Hematopoietic multipotent progenitor cell (in vitro differentiated cells): ENCODE measurements at regions not wholly inside any gene's neighbourhood (a gene's known extent, or its start where the extent isn't known, plus 50 kb on each side); places are given as distances from the start of the nearest gene placed in this dataset.
"Not testable (repeated sequence)": the region's sequence is repeated elsewhere in the genome, so short reads cannot be mapped to it uniquely, and the experiment has no call there.

Experiments
- DNase-seq, 3 donors: peaks; one replicate each; pipeline ENCODE4 v3.0.0-alpha.2; 2011 to 2015; ENCODE audit warnings: low read depth in 2 of 3, low spot score in 2 of 3

DNA sequence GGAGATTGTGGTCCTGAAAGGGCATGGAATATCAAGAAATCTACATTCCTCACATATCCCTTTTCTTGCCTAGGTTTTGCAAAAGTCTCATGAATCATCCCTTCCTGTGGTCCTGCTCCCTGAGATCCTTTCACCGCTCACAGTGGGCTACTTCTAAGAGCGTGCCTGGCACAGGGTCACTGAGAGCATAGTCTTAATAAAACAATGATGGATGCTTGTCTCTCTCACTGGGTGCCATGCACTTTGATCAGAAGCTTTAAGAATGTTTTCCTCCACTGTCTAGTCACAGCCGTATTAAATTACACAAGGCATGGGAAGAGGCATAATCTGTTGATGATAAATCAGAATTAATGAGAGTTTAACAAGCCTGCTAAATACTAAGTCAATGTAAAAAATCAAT, 269.7 kb upstream of the ATP10A start:
- no peak for DNase-seq

DNA sequence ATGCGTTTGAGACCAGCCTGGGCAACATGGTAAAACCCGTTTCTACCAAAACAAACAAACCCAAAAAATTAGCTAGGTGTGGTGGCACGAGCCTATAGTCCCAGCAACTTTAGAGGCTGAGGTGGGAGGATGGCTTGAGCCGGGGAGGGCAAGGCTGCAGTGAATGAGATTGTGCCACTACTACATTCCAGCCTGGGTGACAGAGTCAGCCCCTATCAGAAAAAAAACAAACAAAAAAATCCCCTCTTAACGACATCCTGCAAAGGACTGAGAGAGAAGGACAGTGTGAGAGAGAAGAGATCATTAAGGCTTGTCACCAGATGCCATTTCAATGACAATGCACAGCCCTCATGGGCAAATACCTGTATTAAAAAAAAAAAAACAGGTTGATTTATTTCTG, 266.7 kb upstream of the ATP10A start:
- DNase-seq = no peak

DNA sequence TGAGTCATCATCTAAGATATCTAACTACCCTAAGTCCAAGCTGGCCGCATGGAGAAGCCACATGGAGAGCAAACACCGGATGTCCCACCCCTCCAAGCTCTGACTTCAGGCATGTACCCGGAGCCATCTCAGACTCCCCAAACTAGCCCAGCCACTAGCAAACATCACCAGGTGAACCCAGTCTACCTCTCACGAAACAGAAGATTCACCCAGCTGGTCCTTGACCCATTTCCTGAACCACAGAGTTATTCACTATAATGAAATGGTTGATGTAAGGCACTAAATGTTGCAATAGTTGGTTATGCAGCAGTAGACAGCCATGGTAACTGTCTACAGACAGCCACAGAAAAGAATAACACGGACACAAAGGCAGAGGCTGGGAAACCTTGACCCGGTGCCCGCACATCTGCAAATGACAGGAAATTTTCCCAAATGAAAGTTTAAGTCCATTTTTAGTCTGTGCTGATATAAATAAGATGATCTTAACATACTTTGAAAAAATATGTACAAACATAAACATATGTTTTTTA, 265.5 kb upstream of the ATP10A start:
- no peak for DNase-seq

- DNase-seq = no peak
These were observed 263.8 kb upstream of the ATP10A start for GRCh38 chr15:26126819-26127387.

DNA sequence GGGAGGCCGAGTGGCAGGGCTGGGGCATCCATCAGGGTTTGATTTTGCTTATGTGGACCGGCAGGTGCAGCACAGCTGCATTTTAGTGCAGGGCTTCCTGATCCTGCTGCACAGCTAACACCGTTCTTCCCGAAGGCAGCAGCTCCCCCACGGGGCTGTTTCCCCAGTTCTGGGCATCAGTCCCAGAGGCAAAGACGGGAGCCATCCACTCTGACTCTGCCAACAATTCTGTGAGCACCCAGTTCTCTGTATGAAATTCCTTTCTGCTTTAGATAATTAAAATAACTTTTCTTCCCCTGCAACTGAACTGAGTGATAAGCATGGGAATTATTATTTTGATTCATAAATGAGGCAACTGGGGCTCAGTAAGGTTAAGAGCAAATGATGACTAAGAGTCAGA, 262.9 kb upstream of the ATP10A start:
- DNase-seq = no peak

GRCh38 chr15:26125664-26126063, 262.5 kb upstream of the ATP10A start:
- no peak for DNase-seq

DNA sequence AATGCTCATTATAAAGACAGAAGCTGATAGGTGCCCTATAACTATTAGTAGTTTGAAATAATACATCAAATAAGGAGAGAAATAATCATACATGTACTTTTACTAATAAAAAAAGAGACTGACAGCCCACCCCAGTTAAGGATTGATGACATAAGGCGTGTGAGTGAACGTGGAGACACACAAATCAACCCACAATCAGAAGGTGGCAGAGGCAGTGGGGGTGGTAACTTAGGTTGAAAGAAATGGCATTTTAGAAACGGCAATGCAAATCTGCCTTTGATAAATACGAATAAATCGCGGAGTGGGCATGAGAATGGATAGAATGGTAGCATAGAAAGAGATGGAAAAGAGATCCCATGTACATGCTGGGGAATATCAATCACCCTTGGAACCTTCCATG, 256.2 kb upstream of the ATP10A start:
- no peak for DNase-seq

GRCh38 chr15:26115229-26115943, 252.3 kb upstream of the ATP10A start:
- DNase-seq = no peak

DNA sequence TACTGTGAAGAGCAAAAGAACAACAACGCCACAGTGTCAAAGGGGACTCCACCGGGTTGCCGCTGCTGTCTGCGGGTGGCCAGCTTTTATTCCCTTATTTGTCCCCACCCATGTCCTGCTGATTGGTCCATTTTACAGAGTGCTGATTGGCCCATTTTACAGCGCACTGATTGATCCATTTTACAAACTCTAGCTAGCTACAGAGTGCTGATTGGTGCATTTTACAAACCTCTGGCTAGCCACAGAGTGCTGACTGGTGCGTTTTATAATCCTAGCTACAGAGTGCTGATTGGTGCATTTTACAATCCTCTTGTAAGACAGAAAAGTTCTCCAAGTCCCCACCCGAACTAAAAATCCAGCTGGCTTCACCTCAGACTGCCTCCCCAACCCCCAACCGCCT, 251.0 kb upstream of the ATP10A start:
- DNase-seq = not testable (repeated sequence)

DNA sequence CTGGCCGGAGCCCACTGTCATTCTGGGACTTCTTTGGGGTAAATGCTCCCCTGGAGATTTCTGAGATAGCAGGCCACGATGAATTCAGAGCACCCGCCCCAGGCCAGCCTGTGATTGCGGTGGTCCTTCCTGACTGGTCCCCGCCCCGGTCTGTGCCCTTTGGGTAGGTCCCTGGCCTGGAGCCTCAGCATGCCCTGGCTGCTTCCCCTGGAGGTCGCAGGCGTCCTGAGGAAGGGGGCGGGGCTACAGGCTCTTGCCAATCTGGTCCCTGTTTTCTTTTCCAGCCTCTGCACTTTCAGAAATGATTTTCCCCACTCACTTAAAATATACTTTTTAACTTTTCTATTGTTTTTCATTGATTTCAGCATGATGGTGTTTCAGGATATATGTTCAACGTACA, 250.2 kb upstream of the ATP10A start:
- no peak for DNase-seq

GRCh38 chr15:26109203-26109602, 246.1 kb upstream of the ATP10A start:
- no peak for DNase-seq

DNA sequence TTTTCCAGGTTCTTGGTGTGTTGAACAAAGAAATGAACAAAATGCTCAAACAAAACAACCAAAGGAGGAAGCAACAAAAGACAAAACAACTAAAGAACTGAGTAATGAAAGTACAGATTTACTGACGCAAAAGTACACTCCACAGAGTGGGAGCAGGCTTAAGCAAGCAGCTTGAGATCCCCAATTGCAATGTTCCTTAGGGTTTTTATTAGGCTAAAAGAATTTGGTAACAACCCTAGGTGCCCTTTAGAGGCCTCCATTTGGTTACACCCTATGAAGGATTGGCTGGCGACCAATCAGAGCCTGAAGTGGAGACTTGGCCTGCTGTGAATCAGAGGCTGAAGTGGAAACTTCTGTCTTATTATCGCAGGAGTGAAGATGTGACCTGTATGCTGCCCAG, 243.4 kb upstream of the ATP10A start:
- no peak for DNase-seq

DNA sequence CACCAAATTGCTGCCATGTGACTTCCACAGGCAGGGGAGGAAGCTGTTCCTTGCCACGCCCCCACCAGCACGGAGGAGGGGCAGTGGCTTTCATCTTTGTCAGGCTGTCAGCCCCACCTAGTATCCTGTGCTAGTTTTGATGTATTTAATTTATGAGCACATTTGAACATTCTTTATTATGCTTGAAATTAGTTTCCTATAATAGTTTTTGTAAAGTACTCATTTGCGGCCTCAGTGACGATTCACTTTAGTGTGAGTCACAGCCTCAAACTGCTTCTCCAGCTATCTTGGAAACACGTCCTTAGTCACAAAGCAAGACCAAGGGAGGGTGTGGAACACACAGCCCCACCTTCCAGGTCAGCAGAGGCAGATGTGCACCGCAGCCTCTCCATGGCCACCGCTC, 239.9 kb upstream of the ATP10A start:
- DNase-seq = no peak

DNA sequence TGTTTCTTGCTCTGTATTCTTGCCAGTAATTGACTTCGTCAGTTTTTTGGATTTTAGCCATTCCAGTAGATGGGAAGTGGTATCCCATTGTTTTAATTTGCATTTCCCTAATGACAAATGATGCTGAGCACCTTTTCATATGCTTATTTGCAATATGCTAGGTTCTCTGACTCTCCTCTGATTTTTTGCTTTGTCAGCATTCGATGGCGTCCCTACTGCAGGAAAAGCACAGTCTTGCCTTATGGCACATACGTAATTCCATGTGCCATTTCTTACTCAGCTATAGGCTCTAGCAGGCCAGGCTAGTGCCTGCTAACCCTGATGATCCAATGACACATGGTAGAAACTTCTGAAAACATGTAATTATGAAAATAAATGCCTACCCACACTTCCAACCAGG, 239.2 kb upstream of the ATP10A start:
- no peak for DNase-seq

DNA sequence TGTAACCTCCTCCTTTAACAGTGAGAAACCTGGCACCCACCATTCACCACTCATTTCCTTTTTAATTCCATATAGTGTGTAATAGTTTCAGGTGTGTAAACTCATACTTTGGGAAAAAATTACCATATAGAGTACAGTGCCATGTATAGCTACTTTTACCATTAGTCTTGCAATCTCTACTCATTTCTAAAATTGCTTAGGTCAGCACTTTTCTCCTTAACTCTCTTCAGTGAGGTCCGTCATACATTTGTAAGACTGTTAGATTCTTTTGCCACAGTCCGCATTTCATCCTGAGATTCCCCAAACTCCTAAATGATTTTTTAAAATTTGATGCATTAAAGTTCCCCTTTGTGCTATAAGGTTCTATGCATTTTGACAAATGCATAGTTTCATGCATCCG, 238.3 kb upstream of the ATP10A start:
- no peak for DNase-seq

- DNase-seq = no peak
These were observed 235.7 kb upstream of the ATP10A start for GRCh38 chr15:26098801-26099200.

- DNase-seq = no peak
These were observed 234.1 kb upstream of the ATP10A start for GRCh38 chr15:26097216-26097615.

DNA sequence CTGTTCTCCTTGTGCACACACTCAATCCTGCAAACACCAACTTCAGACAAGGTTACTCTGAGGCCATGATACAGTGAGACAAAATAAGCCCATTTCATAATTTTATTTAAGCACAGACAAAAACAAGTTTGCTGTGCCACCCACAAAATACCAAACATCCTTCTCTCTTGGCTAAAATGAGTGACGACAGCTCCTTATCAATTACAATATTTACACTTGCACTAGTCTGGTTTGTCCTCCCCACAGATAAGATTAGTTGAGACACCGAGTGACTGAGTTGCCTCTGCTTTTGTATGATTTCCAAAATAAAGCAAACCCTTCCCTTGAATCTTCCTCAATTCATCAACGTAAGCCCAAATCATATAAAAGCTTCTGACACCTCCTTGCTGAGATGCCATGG, 233.5 kb upstream of the ATP10A start:
- no peak for DNase-seq

- DNase-seq = no peak
These were observed 232.7 kb upstream of the ATP10A start for GRCh38 chr15:26095710-26096330.

DNA sequence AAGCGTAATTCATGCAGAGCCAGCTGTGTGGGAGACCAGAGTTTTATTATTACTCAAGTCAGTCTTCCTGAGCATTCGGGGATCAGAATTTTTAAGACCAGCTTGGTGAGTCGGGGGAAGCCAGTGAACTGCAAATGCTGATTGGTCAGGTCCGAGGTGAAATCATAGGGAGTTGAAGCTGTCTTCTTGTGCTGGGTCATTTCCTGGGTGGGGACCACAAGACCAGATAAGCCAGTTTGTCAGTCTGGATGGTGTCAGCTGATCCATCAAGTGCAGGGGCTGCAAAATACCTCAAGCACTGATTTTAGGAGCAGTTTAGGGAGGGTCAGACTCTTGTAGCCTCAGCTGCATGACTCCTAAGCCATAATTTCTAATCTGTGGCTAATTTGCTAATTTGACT, 228.1 kb upstream of the ATP10A start:
- DNase-seq = no peak

DNA sequence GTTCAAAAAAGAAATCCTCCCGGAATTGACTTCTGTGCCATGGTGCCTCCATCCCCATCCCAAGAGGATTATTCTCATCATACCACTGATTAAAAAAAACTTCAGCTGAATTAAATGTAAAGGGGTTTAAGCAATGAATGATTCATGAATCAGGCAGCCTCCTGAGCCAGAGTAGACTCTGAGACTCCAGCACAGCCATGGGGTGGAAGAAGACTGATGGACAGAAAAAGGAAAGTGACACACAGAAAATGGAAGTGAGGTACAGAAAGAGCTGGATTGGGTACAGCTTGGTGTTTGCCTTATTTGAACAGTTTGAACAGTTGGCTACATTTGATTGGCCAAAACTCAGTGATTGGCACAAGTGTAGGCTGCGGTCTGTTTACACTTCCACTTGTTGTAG, 224.8 kb upstream of the ATP10A start:
- DNase-seq = no peak

DNA sequence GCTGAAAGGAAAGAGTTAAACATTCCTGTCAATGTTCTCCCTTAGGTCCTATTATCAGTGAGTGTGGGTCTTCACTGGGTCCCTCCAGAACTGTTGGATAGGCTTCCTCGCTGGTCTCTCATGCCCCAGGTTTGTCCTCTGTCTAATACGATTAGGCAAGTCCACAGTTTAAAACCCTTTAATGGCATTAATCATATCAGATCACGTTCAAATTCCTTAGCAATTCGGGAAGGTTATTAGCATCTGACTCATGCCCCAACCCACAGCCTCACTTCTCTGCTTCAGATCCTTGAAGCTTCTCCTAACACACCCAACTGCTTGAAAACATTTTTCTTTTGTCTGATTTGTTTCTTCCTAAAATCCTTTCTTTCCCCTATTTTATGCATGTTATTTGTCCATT, 224.3 kb upstream of the ATP10A start:
- DNase-seq = no peak
